Gastrocnemius medialis (tissue), 4 donors: ENCODE measurements at regions not wholly inside any gene's neighbourhood (a gene's known extent, or its start where the extent isn't known, plus 50 kb on each side); places are given as distances from the start of the nearest gene placed in this dataset.

Source experiments
- ATAC-seq, 2 donors: fragments of 150-250 bp; one replicate each; pipeline ENCODE4 v1.9.1; 2016
- DNase-seq, 2 donors: peaks; one replicate each; pipeline ENCODE4 v3.0.0-alpha.2; 2019
- H3K27ac ChIP-seq, 4 donors: fragments of 200-600 bp; sonication (generic); 1 replicate in 1 of 4; 2 replicates in 3 of 4; pipeline ENCODE4 v1.5.1; 2016 to 2018; ENCODE audit warnings: mild to moderate bottlenecking in 2 of 4, moderate library complexity in 1 of 4
- H3K27me3 ChIP-seq, 3 donors: fragments of 200-600 bp; sonication (generic) in 2 of 3; 1 replicate in 1 of 3; 2 replicates in 2 of 3; pipeline versions ENCODE4 v1.5.1 to v1.6.0; 2016 to 2019; ENCODE audit warnings: mild to moderate bottlenecking in 1 of 3, moderate library complexity in 1 of 3
- H3K36me3 ChIP-seq, 2 donors: fragments of 200-600 bp; sonication (generic) in 1 of 2; one replicate each; pipeline ENCODE4 v1.5.1; 2017 to 2018
- H3K4me1 ChIP-seq, 2 donors: fragments of 200-600 bp; sonication (generic) in 1 of 2; one replicate each; pipeline ENCODE4 v1.5.1; 2016 to 2017; ENCODE audit warnings: mild to moderate bottlenecking in 2 of 2
- H3K4me3 ChIP-seq, 4 donors: fragments of 200-600 bp; sonication (generic) in 3 of 4; 1 replicate in 1 of 4; 2 replicates in 3 of 4; pipeline ENCODE4 v1.5.1; 2016 to 2019; ENCODE audit warnings: mild to moderate bottlenecking in 2 of 4
- H3K9me3 ChIP-seq, 3 donors: fragments of 200-600 bp; sonication (generic) in 2 of 3; 1 replicate in 1 of 3; 2 replicates in 2 of 3; pipeline ENCODE4 v1.5.1; 2016 to 2019
- CTCF ChIP-seq, 5 experiments: fragments of 450-650 bp in 3 of 5; fragments of 200-600 bp in 2 of 5; sonication (generic) in 2 of 5; IDR thresholded peaks in 4 of 5; conservative IDR thresholded peaks in 1 of 5; 1 replicate in 4 of 5; 2 replicates in 1 of 5; pipeline ENCODE4 v1.5.1; 2016 to 2019; ENCODE audit warnings: antibody characterized with exemption in 5 of 5, mild to moderate bottlenecking in 3 of 5, moderate library complexity in 3 of 5
- POLR2A ChIP-seq, 2 donors: fragments of 450-650 bp; IDR thresholded peaks; one replicate each; pipeline ENCODE4 v1.6.1; 2017; ENCODE audit warnings: antibody characterized with exemption in 2 of 2, mild to moderate bottlenecking in 2 of 2, moderate library complexity in 2 of 2
- in situ Hi-C, 4 donors: fragments of 200-750 bp; cut with MboI; loops; one replicate each; pipeline versions ENCODE4 v1.15.0 to v1.8.0; 2017; ENCODE audit warnings: low sequenced_read_pairs in 4 of 4
- intact Hi-C: fragments of 100-400 bp; cut with DNase I; formaldehyde crosslinking; loops from one replicate; pipeline ENCODE4 v1.15.1; 2023; ENCODE audit warnings: low total_unique reads

DNA sequence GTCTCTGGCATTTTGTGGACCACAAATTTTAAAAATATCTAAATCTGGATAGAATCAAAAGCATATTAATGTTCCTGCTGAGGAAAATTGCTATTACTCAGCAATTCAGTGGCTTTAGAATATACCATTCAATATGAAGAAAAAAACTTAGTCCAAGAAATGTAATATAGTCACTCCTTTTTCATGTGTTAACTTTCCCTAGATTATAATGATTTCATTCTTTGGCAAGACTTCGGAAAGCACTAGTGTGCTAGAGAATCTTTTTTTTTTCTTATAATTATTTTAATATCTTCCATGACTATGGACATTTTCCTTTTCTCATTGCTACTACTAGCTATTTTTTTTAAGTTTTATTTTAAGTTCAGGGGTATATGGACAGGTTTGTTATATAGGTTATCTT lies 102.4 kb upstream of the FAM174A start:
- in situ Hi-C loops (no loop called here), intact Hi-C loops (no loop called here)
- Histone ChIP-seq H3K36me3 (no peaks in the 10 kb centered on the region), H3K27ac (no peak overlapping the region), H3K4me3 (no peak overlapping the region), H3K4me1 (no peaks in the 10 kb centered on the region), H3K27me3 (no peaks in the 10 kb centered on the region), H3K9me3 (no peaks in the 10 kb centered on the region)
- DNase-seq, result no peak
- TF ChIP-seq CTCF (IDR thresholded peaks at IDR 0.05 in 4 of 5, conservative IDR thresholded peaks at IDR 0.05 in 1 of 5), result no peak
- no peak for TF ChIP-seq POLR2A (IDR thresholded peaks at IDR 0.05)
- no peak for ATAC-seq

GRCh38 chr5:100430268-100431195 lies 104.6 kb upstream of the FAM174A start:
- no peak for ATAC-seq
- peak; percentile 2 to 15 for DNase-seq
- in situ Hi-C loops, result no loop called here
- intact Hi-C loops, result no loop called here
- no peak overlapping the region for H3K4me3 ChIP-seq
- no peaks in the 10 kb centered on the region for H3K36me3 ChIP-seq
- H3K9me3 ChIP-seq, result no peaks in the 10 kb centered on the region
- H3K4me1 ChIP-seq, result no peaks in the 10 kb centered on the region
- H3K27me3 ChIP-seq, result no peaks in the 10 kb centered on the region
- TF ChIP-seq POLR2A (IDR thresholded peaks at IDR 0.05) (no peak), CTCF (IDR thresholded peaks at IDR 0.05 in 4 of 5, conservative IDR thresholded peaks at IDR 0.05 in 1 of 5) (peak; percentile 17 to 87 (median 54))
- no peak overlapping the region for H3K27ac ChIP-seq

GRCh38 chr5:100424787-100425186 lies 110.4 kb upstream of the FAM174A start:
- in situ Hi-C loops, result no loop called here
- no peak for TF ChIP-seq CTCF (IDR thresholded peaks at IDR 0.05 in 4 of 5, conservative IDR thresholded peaks at IDR 0.05 in 1 of 5)
- no peak for TF ChIP-seq POLR2A (IDR thresholded peaks at IDR 0.05)
- no peak overlapping the region for H3K4me3 ChIP-seq
- H3K27ac ChIP-seq, result no peak overlapping the region
- no peak for DNase-seq
- H3K36me3 ChIP-seq, result no peaks in the 10 kb centered on the region
- no peak for ATAC-seq
- no peaks in the 10 kb centered on the region for H3K9me3 ChIP-seq
- intact Hi-C loops, result no loop called here
- H3K4me1 ChIP-seq, result no peaks in the 10 kb centered on the region
- no peaks in the 10 kb centered on the region for H3K27me3 ChIP-seq

- ATAC-seq, result no peak
- Histone ChIP-seq H3K4me3 (no peak overlapping the region), H3K36me3 (no peaks in the 10 kb centered on the region), H3K4me1 (no peaks in the 10 kb centered on the region), H3K9me3 (no peaks in the 10 kb centered on the region), H3K27me3 (no peaks in the 10 kb centered on the region), H3K27ac (no peak overlapping the region)
- intact Hi-C loops (no loop called here), in situ Hi-C loops (no loop called here)
- DNase-seq, result no peak
- TF ChIP-seq POLR2A (IDR thresholded peaks at IDR 0.05), result no peak
- TF ChIP-seq CTCF (IDR thresholded peaks at IDR 0.05 in 4 of 5, conservative IDR thresholded peaks at IDR 0.05 in 1 of 5), result no peak
Observed at GRCh38 chr5:100424017-100424416, 111.2 kb upstream of the FAM174A start.
